Stimulated activated CD8-positive, alpha-beta memory T cell treated with anti-CD3 and anti-CD28 coated beads, Interleukin-2, amount 100 ng/mL, for 48 hours (primary cell): ENCODE measurements at regions not wholly inside any gene's neighbourhood (a gene's known extent, or its start where the extent isn't known, plus 50 kb on each side); places are given as distances from the start of the nearest gene placed in this dataset.
"Not testable (repeated sequence)": the region's sequence is repeated elsewhere in the genome, so short reads cannot be mapped to it uniquely, and the experiment has no call there.

ENCODE experiments used
- DNase-seq, 2 donors: peaks; one replicate each; pipeline ENCODE4 v3.0.0-alpha.2; 2020; ENCODE audit warnings: low read depth in 2 of 2

GRCh38 chr2:2742726-2743125 is 411.7 kb upstream of the MYT1L start:
- no peak for DNase-seq

- no peak for DNase-seq
Measured at GRCh38 chr2:2740238-2740775, 409.2 kb upstream of the MYT1L start.

GRCh38 chr2:2739231-2739795 is 408.2 kb upstream of the MYT1L start:
- no peak for DNase-seq

GRCh38 chr2:2738684-2739083 is 407.6 kb upstream of the MYT1L start:
- no peak for DNase-seq

DNA sequence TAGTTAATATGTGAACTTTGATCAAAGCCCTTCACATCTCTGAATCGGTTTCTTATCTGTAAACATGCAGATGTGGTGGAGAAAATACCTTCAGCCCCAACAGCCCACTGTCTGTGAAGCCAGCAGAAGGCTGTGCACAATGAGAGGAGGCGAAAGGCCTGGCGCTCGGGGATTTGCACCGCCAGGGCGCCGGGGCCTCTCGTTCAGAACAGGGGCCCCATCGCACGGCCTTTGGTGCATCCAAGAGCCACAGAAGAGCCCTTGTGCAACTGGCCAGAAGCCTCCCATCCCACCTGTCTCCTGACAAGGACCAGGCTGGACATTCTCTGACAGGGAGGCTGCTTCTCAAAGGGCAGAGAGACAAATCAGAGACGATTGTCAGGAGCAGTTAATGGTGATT is 407.2 kb upstream of the MYT1L start:
- DNase-seq, result no peak

GRCh38 chr2:2735041-2735440 is 404.0 kb upstream of the MYT1L start:
- no peak for DNase-seq

DNA sequence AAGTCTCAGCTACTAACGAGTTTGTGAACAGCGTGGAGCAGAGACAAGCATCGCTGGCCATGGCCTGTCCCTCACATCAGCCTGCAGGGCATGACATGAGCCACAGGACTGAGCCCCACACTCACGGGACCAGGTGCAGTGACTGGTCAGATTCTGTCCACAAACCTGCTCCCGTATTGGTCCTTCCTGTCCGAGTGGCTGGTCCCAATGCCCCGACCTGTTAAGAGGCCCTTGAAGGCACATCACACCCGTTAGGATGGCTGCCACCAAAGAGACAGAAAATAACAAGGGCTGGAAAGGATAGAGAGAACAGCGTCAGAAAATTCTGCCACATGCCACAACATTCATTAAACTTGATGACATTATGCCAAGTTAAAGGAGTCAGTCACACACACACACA is 403.2 kb upstream of the MYT1L start:
- DNase-seq, result no peak

- no peak for DNase-seq
Measured at GRCh38 chr2:2733818-2734217, 402.7 kb upstream of the MYT1L start.

GRCh38 chr2:2732331-2733119 is 401.4 kb upstream of the MYT1L start:
- DNase-seq, result no peak

DNA sequence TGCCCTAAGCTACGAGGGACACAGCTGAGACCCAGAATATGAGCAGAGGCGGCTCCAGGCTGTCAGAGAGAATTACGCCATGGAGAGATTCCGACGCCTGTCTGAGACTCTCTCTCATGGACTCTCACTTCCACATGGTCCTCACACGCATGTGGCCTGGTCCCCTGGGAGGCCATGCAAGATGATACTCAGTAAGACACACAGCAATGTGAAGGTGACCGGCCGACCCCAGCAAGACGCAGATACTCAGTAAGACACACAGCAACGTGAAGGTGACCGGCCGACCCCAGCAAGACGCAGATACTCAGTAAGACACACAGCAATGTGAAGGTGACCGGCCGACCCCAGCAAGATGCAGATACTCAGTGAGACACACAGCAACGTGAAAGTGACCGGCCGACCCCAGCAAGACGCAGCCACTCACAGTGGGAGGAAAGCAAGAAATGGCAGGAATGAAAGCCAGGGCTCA is 400.8 kb upstream of the MYT1L start:
- DNase-seq, result no peak

DNA sequence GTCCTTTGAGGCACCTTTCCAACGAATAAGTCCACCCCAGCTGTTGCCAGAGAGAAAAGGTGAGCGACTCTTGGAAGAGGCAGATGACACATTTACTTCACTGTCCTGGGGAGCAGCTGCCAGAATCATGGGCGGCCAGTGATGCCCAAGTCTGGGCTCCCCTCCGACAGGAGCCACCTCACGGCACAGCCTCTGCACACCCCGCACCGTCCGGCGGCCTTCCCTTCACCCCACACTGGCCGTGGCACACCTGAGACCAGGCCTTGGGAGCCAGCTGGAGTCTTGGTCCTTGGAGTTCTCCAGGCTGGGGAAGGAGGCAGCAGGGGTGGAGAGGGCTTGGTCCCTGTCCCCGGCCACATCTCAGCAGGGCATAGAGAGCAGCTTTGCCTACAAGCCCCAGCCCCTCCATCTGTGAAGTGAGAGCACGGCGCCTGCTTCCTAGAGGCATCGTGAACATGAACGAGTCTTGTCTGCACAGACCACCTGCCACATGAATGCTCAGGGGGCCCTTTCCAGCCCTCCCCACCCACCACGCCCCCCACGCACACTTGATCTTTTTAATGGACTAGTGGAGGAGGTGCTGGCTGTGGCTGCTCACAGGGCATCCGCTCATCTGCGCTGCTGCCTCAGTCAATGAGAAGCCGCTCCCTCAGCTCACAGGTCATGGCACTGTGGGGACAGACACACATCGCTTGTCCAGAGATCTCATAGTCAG is 400.2 kb upstream of the MYT1L start:
- no peak for DNase-seq

DNA sequence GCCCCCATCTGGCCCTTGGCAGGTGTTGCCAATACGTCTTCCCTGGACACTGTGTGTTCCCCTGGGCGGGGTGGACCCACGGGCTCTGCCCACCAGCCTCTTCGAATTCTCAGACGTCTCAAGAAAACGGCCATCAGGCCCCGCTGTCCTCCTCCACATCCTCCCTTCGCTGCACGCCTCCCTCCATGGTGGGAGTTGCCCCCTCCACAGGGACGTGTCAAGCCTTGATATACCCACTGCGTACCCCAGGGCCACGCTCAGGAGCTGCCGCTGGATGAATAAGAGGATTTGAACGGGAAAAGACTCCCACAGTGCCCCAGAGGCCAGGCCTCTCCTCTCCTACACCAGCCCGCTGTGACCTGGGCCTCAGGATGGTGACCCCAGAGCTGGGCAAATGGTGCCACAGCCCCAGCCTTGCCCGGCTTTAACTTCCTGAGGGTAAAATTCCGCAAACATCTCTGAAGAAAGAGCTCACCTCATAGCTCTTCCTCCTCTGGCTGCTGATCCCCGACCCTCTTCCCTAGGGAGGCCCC is 399.3 kb upstream of the MYT1L start:
- no peak for DNase-seq

DNA sequence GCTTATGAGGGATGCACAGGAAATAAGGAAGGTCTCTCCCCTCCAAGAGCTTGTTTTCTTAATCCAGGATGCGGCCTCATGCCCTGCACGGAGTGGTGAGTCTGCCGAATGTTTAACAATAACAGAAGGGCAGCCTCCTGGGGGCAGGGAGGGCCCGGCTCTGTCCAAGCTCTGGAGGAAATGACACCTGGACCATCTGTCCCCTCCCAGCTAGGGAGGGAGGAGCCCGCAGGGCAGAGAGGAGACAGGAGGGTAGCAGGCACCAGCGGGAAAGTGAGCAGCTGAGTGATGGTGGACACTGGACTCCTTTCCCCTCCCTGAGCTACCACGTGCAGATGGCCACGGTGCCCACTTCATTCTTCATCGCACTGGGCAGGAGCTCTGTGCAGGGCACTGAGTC is 398.2 kb upstream of the MYT1L start:
- DNase-seq, result no peak

DNA sequence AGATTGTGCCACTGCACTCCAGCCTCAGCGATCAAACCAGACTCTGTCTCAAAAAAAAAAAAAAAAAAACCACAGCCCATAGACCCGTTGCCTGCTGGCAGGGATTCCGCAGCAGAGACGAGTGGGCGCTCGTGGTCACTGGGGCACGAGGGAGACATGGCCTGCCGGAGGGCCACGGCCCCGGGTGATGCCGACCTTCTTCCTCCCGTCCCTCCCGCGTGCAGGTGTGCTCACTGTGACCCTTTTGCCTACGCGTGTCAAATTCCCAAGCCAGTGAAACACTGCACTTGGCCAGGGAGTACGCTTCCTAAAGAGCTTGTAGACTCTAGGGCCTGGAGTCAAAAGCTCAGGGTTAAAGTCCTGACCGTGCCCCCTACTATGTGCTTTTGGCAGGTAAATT is 397.6 kb upstream of the MYT1L start:
- no peak for DNase-seq

DNA sequence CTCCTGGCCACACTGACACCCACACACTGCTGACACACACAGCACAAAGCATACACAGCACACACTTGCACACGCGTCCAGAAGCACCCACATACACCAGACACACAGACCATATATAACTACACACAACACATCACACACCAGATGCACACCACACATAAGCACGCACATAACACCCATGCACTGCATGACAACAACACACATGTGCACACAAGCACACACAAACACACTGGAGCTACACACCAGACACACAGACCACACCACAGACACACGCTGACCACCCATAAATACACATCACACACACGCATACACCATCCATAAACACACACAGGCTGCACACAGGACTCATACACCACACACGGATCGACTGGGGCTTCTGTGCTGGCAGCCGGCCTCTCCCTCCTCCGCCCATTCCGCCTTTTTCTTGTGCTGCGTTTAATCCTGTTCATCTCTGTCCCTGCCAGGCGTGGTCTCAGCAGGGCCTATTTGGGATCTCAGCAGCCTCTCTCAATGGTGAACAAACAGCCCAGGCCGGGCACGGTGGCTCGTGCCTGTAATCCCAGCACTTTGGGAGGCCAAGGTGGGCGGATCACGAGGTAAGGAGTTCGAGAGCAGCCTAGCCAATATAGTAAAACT is 396.9 kb upstream of the MYT1L start:
- DNase-seq, result no peak

- DNase-seq, result no peak
Measured at GRCh38 chr2:2726163-2726562, 395.1 kb upstream of the MYT1L start.

- no peak for DNase-seq
Measured at GRCh38 chr2:2723064-2723463, 392.0 kb upstream of the MYT1L start.

DNA sequence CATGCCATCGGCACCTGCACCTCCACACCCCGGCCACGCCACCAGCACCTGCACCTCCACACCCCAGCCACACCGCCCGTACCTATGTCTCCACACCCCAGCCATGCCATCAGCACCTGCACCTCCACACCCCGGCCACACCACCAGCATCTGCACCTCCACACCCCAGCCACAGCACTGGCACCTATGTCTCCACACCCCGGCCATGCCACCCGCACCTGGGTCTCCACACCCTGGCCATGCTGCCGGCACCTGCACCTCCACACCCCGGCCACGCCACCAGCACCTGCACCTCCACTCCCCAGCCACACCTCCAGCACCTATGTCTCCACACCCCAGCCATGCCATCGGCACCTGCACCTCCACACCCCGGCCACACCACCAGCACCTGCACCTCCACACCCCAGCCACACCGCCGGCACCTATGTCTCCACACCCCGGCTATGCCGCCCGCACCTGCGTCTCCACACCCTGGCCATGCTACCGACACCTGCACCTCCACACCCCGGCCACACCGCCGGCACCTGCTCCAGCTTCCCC is 390.3 kb upstream of the MYT1L start:
- DNase-seq, result no peak

DNA sequence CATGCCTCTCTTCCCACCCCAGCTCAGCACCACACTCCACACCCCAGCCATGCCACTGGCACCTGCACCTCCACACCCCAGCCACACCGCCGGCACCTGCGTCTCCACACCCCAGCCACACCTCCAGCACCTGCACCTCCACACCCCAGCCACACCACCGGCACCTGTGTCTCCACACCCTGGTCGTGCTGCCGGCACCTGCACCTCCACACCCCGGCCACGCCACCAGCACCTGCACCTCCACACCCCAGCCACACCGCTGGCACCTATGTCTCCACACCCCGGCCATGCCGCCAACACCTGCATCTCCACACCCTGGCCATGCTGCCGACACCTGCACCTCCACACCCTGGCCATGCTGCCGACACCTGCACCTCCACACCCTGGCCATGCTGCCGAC is 389.7 kb upstream of the MYT1L start:
- not testable (repeated sequence) for DNase-seq

GRCh38 chr2:2720351-2720750 is 389.3 kb upstream of the MYT1L start:
- DNase-seq, result no peak

DNA sequence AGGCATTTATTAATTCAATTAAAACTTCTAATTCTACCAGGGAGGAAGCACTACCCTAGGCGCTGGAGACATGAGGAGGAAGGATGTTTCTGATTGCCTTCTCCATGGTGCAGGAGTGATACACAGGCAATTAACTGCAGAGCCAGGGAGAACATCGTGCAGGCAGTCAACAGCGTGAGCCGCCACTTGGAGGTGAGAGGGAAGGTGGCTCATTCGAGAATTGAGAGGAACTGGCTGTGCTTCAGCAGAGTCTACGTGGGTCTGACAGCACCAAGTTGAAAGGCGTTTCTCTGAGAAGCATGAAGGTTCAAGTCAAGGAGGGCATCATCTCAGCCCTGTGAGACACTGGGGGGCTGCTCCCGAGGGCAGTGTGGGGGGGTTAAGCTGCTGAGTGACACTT is 388.7 kb upstream of the MYT1L start:
- DNase-seq, result no peak

DNA sequence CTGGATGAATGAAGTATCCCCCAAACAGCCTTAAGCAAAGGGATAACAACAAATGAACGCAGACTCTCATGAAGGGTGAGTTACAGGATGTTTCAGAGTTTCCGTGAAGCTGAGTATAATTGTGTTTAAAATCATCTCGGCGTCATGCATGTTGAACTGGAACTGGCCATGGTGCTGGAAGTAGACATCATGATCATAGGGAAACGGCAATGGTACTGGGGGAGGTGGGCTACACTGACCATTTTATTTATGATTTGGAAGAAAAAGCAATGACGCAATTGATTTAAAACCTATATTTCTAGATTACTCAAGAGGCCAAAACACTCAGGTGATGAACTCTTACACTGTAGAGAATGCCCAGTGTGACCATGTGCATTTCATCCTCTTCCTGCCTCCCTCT is 387.9 kb upstream of the MYT1L start:
- no peak for DNase-seq
